ENCODE measurements at regions not wholly inside any gene's neighbourhood (a gene's known extent, or its start where the extent isn't known, plus 50 kb on each side); places are given as distances from the start of the nearest gene placed in this dataset.
"Not testable (repeated sequence)": the region's sequence is repeated elsewhere in the genome, so short reads cannot be mapped to it uniquely, and the experiment has no call there.

DNA sequence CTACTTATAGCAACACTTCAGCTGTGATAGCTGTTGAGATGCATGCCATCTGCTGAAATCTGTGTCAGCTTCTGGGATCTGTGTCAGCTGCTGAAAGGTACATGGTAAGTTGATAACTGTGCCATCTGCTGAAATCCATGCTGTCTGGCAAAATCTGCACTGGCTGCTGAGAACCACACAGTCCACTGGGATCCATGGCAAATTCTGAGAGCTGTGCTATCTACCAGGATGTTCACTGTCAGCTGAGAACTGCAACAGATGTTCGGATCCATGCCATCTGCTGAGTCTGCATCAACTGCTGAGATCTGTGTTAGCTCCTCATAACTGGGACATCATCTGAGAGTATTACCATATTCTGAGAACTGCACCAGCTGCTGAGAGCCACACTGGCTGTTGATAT lies 430.5 kb upstream of the POU3F4 start:
- DNase-seq, result no peak

DNA sequence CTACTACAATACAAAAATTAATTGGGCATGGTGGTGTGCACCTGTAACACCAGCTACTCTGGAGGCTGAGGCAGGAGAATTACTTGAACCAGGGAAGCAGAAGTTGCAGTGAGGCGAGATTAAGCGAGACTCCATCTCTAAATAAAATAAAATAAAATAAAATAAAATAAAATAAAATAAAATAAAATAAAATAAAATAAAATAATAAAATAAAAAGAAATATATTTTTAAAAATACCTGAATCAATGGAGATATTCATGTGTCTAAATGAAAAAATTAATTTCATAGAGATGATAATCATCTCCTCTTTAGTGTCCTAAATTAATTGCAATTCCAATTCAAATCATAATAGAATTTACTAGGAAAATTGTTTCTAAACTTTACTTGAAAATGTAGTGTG lies 406.1 kb upstream of the POU3F4 start:
- DNase-seq, result no peak

DNA sequence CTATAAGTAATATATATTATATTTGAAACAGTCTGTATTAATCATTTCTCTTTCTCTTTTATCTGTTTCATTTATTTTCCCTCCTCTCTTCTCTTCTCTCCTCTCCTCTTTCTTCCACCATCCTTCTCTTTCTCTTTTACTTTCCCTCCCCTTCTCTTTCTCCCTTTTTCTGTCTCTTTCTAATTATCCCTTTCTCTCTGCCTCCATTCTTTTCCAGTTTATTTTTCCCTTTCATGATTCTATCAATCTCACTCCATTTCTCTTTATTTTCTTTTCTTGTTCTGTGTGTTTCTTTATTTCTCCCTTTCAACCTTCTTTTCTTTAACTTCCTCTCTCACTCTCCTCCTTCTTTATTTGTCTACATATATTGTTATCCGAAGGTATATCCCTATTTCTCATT lies 399.8 kb upstream of the POU3F4 start:
- DNase-seq, result no peak

DNA sequence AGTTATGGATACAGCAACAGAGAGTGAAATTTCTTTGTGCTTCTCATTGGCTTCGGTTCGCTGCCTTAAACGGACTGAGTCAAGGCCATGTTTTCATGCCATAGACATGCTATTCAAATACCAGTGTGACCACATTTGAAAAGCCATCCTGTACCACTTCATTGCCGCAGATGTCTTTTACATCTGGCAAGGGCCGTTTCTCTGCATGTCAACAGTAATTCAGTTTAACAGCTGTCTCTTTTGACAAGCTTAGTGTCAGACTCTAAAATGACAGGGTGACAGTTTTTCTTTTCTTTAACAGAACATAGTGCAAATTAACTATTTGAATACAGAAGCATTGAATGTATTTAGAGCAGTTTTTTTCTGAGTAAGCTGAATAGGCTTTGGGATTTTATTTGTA lies 362.2 kb upstream of the POU3F4 start:
- no peak for DNase-seq

DNA sequence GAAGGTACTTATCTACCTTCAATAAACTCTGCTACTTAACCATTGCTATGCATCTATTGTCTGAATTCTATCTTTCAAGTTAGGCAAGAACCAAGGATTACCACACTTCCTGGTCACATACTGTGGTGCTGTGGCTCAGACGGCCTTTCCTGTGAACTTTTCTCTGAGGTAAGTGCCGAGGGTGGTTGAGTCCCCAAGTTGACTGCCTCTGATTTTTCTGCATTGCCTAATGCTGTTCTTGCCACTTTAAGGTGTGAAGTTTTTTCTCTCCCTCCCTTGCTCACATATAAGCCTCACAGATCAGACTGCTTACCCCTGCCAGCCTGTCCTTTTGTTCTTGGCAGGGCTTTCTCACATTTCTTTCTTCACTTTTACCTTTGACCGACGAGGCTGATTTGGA lies 348.0 kb upstream of the POU3F4 start:
- DNase-seq, result no peak

DNA sequence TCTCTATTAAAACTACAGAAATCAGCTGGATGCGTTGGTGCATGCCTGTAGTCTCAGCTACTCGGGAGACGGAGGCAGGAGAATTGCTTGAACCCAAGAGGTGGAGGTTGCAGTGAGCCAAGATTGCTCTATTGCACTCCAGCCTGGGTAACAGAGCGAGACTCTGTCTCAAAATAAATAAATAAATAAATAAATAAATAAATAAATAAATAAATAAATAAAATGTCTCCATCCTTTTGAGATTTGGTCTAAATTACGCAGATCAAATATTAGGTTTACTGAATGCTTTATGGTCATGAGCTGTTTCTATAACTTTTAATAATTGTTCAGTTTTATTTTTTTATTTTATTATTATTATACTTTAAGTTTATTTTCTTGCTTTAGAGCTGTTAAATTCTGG lies 344.0 kb upstream of the POU3F4 start:
- not testable (repeated sequence) for DNase-seq

DNA sequence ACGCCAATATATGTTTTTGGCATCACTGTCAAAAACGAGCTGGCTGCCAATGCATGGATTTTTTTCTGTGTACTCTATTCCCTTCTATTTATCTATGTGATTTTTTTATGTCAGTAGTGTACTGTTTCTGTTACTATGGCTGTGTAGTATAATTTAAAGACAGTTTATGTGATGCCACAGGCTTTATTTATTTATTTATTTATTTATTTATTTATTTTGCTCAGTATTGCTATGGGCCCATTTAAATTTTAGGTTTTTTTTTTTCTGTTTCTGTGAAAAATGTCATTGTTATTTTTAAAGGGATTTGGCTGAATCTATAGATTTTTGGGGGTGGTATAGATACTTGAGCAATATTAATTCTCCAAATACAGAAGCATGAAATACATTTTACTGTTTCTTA lies 338.4 kb upstream of the POU3F4 start:
- DNase-seq, result no peak

DNA sequence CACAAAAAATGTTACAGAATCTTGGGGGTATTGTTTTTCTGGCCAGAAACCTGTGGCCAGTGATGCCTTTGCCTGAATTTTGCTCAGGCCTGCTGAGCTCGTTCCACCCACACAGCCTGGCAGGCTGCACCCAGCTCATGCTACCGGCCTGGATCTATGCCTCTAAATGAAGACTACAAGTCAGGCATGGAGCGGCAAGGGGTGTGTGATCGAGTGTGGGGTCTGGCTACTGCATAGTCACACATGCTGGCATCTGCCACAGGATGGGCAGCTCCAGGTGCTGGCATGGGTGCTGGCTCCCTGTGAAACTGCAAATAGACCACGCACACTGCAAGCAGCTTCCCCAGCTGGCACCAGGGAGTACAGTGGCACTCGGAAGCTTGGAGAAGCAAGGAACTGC lies 323.1 kb upstream of the POU3F4 start:
- DNase-seq, result no peak

DNA sequence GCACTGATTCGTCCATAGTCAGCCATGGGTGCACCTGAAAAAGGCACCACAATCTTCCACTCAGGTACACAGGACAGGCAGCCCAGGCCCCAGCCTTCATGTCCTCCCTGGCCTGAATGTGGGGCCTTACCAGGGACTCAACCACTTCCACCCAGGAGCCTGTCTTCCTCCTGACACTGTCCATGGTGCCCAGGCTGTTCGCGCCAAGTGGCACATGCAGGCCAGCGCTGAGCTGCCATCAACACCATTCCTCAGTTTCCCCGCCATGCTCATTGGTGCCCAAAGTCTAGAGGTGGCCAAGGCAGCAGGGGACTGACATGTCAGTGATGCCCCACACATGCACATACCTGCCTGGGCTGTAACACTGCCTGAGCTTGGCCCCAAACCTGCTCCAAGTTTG lies 322.2 kb upstream of the POU3F4 start:
- DNase-seq, result no peak

DNA sequence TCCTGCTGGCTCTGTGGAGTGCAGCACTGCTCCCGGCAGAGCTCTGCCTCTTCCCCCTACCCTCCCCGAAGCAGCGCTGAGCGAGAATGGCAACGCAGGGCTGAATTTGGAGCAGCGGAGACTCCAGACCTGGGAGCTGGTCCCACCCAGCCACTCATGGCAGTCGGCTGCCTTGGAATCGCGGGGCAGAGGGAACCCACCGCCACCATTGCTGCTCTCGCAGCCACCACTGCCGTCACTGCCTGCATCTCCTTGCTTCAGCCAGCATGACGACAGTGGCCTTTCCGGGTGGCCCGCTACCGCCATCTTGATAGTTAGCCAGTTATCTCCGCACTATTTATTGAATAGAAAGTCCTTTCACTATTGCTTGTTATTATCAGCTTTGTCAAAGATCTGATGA lies 321.5 kb upstream of the POU3F4 start:
- DNase-seq, result peak; percentile 8

All from NCI-H82 (cell line).